ENCODE measurements at regions not wholly inside any gene's neighbourhood (a gene's known extent, or its start where the extent isn't known, plus 50 kb on each side); places are given as distances from the start of the nearest gene placed in this dataset.
"Not testable (repeated sequence)": the region's sequence is repeated elsewhere in the genome, so short reads cannot be mapped to it uniquely, and the experiment has no call there.

GRCh38 chrX:98240061-98240460 lies 1356.4 kb downstream of the RPA4 start:
- intact Hi-C loops (cut with DNase I); DNase-seq: not testable (repeated sequence)

- intact Hi-C loops (cut with DNase I), result no loop called here
Measured at GRCh38 chrX:98263135-98263534, 1379.4 kb downstream of the RPA4 start.

GRCh38 chrX:98289726-98290125 lies 1406.0 kb downstream of the RPA4 start:
- DNase-seq, result no peak
- intact Hi-C loops (cut with DNase I), result no loop called here

More at GRCh38 chrX:98263135-98263534, 1379.4 kb downstream of the RPA4 start:
- DNase-seq, result no peak

GRCh38 chrX:98294310-98294709 lies 1410.6 kb downstream of the RPA4 start:
- intact Hi-C loops (cut with DNase I), result no loop called here
- no peak for DNase-seq

GRCh38 chrX:98296129-98296528 lies 1412.4 kb downstream of the RPA4 start:
- intact Hi-C loops (cut with DNase I), result no loop called here
- DNase-seq, result no peak

- intact Hi-C loops (cut with DNase I), result no loop called here
- no peak for DNase-seq
Measured at GRCh38 chrX:98299785-98300184, 1416.1 kb downstream of the RPA4 start.

GRCh38 chrX:98300536-98300935 lies 1416.8 kb downstream of the RPA4 start:
- DNase-seq; intact Hi-C loops (cut with DNase I): not testable (repeated sequence)

GRCh38 chrX:98331407-98331806 lies 1447.7 kb downstream of the RPA4 start:
- intact Hi-C loops (cut with DNase I), result no loop called here
- DNase-seq, result no peak

- intact Hi-C loops (cut with DNase I), result no loop called here
- DNase-seq, result no peak
Measured at GRCh38 chrX:98338544-98338943, 1454.8 kb downstream of the RPA4 start.

- no peak for DNase-seq
- intact Hi-C loops (cut with DNase I), result no loop called here
Measured at GRCh38 chrX:98350940-98351339, 1467.2 kb downstream of the RPA4 start.

- no peak for DNase-seq
- intact Hi-C loops (cut with DNase I), result no loop called here
Measured at GRCh38 chrX:98357146-98357545, 1473.4 kb downstream of the RPA4 start.

GRCh38 chrX:98362630-98363029 lies 1478.9 kb downstream of the RPA4 start:
- intact Hi-C loops (cut with DNase I), result no loop called here
- no peak for DNase-seq

- DNase-seq, result no peak
- intact Hi-C loops (cut with DNase I), result no loop called here
Measured at GRCh38 chrX:98371994-98372393, 1488.3 kb downstream of the RPA4 start.

GRCh38 chrX:98379134-98379533 lies 1495.4 kb downstream of the RPA4 start:
- no peak for DNase-seq
- intact Hi-C loops (cut with DNase I), result no loop called here

GRCh38 chrX:98380106-98380505 lies 1496.4 kb downstream of the RPA4 start:
- intact Hi-C loops (cut with DNase I), result no loop called here
- no peak for DNase-seq

- DNase-seq, result no peak
- intact Hi-C loops (cut with DNase I), result no loop called here
Measured at GRCh38 chrX:98380556-98380955, 1496.8 kb downstream of the RPA4 start.

- DNase-seq, result no peak
- intact Hi-C loops (cut with DNase I), result no loop called here
Measured at GRCh38 chrX:98398542-98398941, 1514.8 kb downstream of the RPA4 start.

GRCh38 chrX:98405376-98405775 lies 1521.7 kb downstream of the RPA4 start:
- no peak for DNase-seq
- intact Hi-C loops (cut with DNase I), result no loop called here

GRCh38 chrX:98407584-98407983 lies 1523.9 kb downstream of the RPA4 start:
- DNase-seq, result no peak
- intact Hi-C loops (cut with DNase I), result no loop called here

GRCh38 chrX:98409867-98410266 lies 1526.2 kb downstream of the RPA4 start:
- DNase-seq, result no peak
- intact Hi-C loops (cut with DNase I), result no loop called here

GRCh38 chrX:98412058-98412457 lies 1528.3 kb downstream of the RPA4 start:
- no peak for DNase-seq
- intact Hi-C loops (cut with DNase I), result no loop called here

GRCh38 chrX:98422536-98422935 lies 1538.8 kb downstream of the RPA4 start:
- intact Hi-C loops (cut with DNase I), result no loop called here
- no peak for DNase-seq
